ENCODE measurements at regions not wholly inside any gene's neighbourhood (a gene's known extent, or its start where the extent isn't known, plus 50 kb on each side); places are given as distances from the start of the nearest gene placed in this dataset.
"Not testable (repeated sequence)": the region's sequence is repeated elsewhere in the genome, so short reads cannot be mapped to it uniquely, and the experiment has no call there.

GRCh38 chr6:14386668-14387067 lies 269.1 kb downstream of the CD83 start:
- no peak overlapping the region for H3K27ac ChIP-seq (ENCODE audit: low read depth, low read length)
- H3K4me1 ChIP-seq (ENCODE audit: insufficient read depth, low read length), result no peaks in the 10 kb centered on the region
- no peaks in the 10 kb centered on the region for H3K36me3 ChIP-seq (ENCODE audit: insufficient read depth, low read length)
- no peak overlapping the region for H3K4me3 ChIP-seq (ENCODE audit: insufficient read depth, low read length)
- TF ChIP-seq CTCF (IDR thresholded peaks at IDR 0.05; ENCODE audit: extremely low read depth, low read depth, low read length), result no peak
- peaks cover 4% of the 10 kb centered on the region for H3K27me3 ChIP-seq (ENCODE audit: insufficient read depth, low read length)
- no peaks in the 10 kb centered on the region for H3K79me2 ChIP-seq (ENCODE audit: insufficient read depth, low read length)
- no peaks in the 10 kb centered on the region for H3K9me3 ChIP-seq (ENCODE audit: low read depth, low read length)
- H3K4me2 ChIP-seq (ENCODE audit: insufficient read depth, low read length), result no peak overlapping the region
- no peak for DNase-seq (ENCODE audit: insufficient read length, low spot score, missing footprints)
- no peak overlapping the region for H2AFZ ChIP-seq (ENCODE audit: low read length)
- no peaks in the 10 kb centered on the region for H4K20me1 ChIP-seq (ENCODE audit: insufficient read depth, low read length)

GRCh38 chr6:14388371-14388770 lies 270.8 kb downstream of the CD83 start:
- Histone ChIP-seq H3K4me3 (ENCODE audit: insufficient read depth, low read length) (no peak overlapping the region), H3K27ac (ENCODE audit: low read depth, low read length) (no peak overlapping the region), H3K36me3 (ENCODE audit: insufficient read depth, low read length) (no peaks in the 10 kb centered on the region), H3K79me2 (ENCODE audit: insufficient read depth, low read length) (no peaks in the 10 kb centered on the region), H3K9me3 (ENCODE audit: low read depth, low read length) (no peaks in the 10 kb centered on the region), H4K20me1 (ENCODE audit: insufficient read depth, low read length) (no peaks in the 10 kb centered on the region), H3K27me3 (ENCODE audit: insufficient read depth, low read length) (peaks cover under 1% of the 10 kb centered on the region), H2AFZ (ENCODE audit: low read length) (no peak overlapping the region), H3K4me1 (ENCODE audit: insufficient read depth, low read length) (no peaks in the 10 kb centered on the region), H3K4me2 (ENCODE audit: insufficient read depth, low read length) (no peak overlapping the region)
- no peak for DNase-seq (ENCODE audit: insufficient read length, low spot score, missing footprints)
- no peak for TF ChIP-seq CTCF (IDR thresholded peaks at IDR 0.05; ENCODE audit: extremely low read depth, low read depth, low read length)

- H3K36me3 ChIP-seq (ENCODE audit: insufficient read depth, low read length); H2AFZ ChIP-seq (ENCODE audit: low read length); H3K4me2 ChIP-seq (ENCODE audit: insufficient read depth, low read length); H3K27ac ChIP-seq (ENCODE audit: low read depth, low read length); H3K4me1 ChIP-seq (ENCODE audit: insufficient read depth, low read length); H4K20me1 ChIP-seq (ENCODE audit: insufficient read depth, low read length); DNase-seq (ENCODE audit: insufficient read length, low spot score, missing footprints); H3K9me3 ChIP-seq (ENCODE audit: low read depth, low read length); H3K27me3 ChIP-seq (ENCODE audit: insufficient read depth, low read length); H3K4me3 ChIP-seq (ENCODE audit: insufficient read depth, low read length); H3K79me2 ChIP-seq (ENCODE audit: insufficient read depth, low read length): not testable (repeated sequence)
Observed at GRCh38 chr6:14389776-14390175, 272.2 kb downstream of the CD83 start.

- no peak for TF ChIP-seq CTCF (IDR thresholded peaks at IDR 0.05; ENCODE audit: extremely low read depth, low read depth, low read length)
- DNase-seq (ENCODE audit: insufficient read length, low spot score, missing footprints), result no peak
- H3K36me3 ChIP-seq (ENCODE audit: insufficient read depth, low read length), result no peaks in the 10 kb centered on the region
- no peaks in the 10 kb centered on the region for H3K79me2 ChIP-seq (ENCODE audit: insufficient read depth, low read length)
- H3K4me1 ChIP-seq (ENCODE audit: insufficient read depth, low read length), result no peaks in the 10 kb centered on the region
- no peaks in the 10 kb centered on the region for H3K9me3 ChIP-seq (ENCODE audit: low read depth, low read length)
- H3K4me2 ChIP-seq (ENCODE audit: insufficient read depth, low read length), result no peak overlapping the region
- H3K27me3 ChIP-seq (ENCODE audit: insufficient read depth, low read length), result no peaks in the 10 kb centered on the region
- no peak overlapping the region for H3K27ac ChIP-seq (ENCODE audit: low read depth, low read length)
- H2AFZ ChIP-seq (ENCODE audit: low read length), result no peak overlapping the region
- no peak overlapping the region for H3K4me3 ChIP-seq (ENCODE audit: insufficient read depth, low read length)
- no peaks in the 10 kb centered on the region for H4K20me1 ChIP-seq (ENCODE audit: insufficient read depth, low read length)
Observed at GRCh38 chr6:14390805-14391204, 273.2 kb downstream of the CD83 start.

- H2AFZ ChIP-seq (ENCODE audit: low read length), result no peak overlapping the region
- TF ChIP-seq CTCF (IDR thresholded peaks at IDR 0.05; ENCODE audit: extremely low read depth, low read depth, low read length), result no peak
Observed at GRCh38 chr6:14393910-14394309, 276.3 kb downstream of the CD83 start.

More at GRCh38 chr6:14393910-14394309, 276.3 kb downstream of the CD83 start:
- no peak overlapping the region for H3K4me2 ChIP-seq (ENCODE audit: insufficient read depth, low read length)
- no peaks in the 10 kb centered on the region for H3K9me3 ChIP-seq (ENCODE audit: low read depth, low read length)
- H3K27ac ChIP-seq (ENCODE audit: low read depth, low read length), result no peak overlapping the region
- no peaks in the 10 kb centered on the region for H4K20me1 ChIP-seq (ENCODE audit: insufficient read depth, low read length)
- no peaks in the 10 kb centered on the region for H3K27me3 ChIP-seq (ENCODE audit: insufficient read depth, low read length)
- DNase-seq (ENCODE audit: insufficient read length, low spot score, missing footprints), result no peak
- H3K36me3 ChIP-seq (ENCODE audit: insufficient read depth, low read length), result no peaks in the 10 kb centered on the region
- H3K79me2 ChIP-seq (ENCODE audit: insufficient read depth, low read length), result no peaks in the 10 kb centered on the region
- peaks cover 10% of the 10 kb centered on the region for H3K4me1 ChIP-seq (ENCODE audit: insufficient read depth, low read length)
- H3K4me3 ChIP-seq (ENCODE audit: insufficient read depth, low read length), result no peak overlapping the region
